Effector memory CD8-positive, alpha-beta T cell (primary cell): ENCODE measurements at regions not wholly inside any gene's neighbourhood (a gene's known extent, or its start where the extent isn't known, plus 50 kb on each side); places are given as distances from the start of the nearest gene placed in this dataset.

Source experiments
- ATAC-seq: fragments of 150-1000 bp; cut with Tn5 transposase; replicated peaks from 2 replicates; pipeline ENCODE4 v1.10.0; 2021; ENCODE audit warnings: mild to moderate bottlenecking, moderate library complexity
- DNase-seq, 3 experiments: peaks; one replicate each; pipeline ENCODE4 v3.0.0; 2021
- H3K27ac Mint-ChIP-seq, 2 donors: one replicate each; pipeline ENCODE4 v1.8.0; 2022; ENCODE audit warnings: mild to moderate bottlenecking in 2 of 2, mixed read lengths in 2 of 2, moderate library complexity in 2 of 2
- H3K27me3 Mint-ChIP-seq, 2 donors: one replicate each; pipeline ENCODE4 v1.8.0; 2022; ENCODE audit warnings: mixed read lengths in 2 of 2
- H3K36me3 Mint-ChIP-seq: one replicate; pipeline ENCODE4 v1.8.0; 2022; ENCODE audit warnings: mild to moderate bottlenecking, moderate library complexity, mixed read lengths; ENCODE audit not compliant: insufficient read depth
- H3K4me1 Mint-ChIP-seq, 2 donors: one replicate each; pipeline ENCODE4 v1.8.0; 2022; ENCODE audit warnings: low read depth in 2 of 2, mixed read lengths in 2 of 2
- H3K4me3 Mint-ChIP-seq, 2 donors: one replicate each; pipeline ENCODE4 v1.8.0; 2022; ENCODE audit warnings: mild to moderate bottlenecking in 2 of 2, mixed read lengths in 2 of 2, moderate library complexity in 2 of 2
- H3K9me3 Mint-ChIP-seq, 2 donors: one replicate each; pipeline ENCODE4 v1.8.0; 2022; ENCODE audit warnings: mixed read lengths in 2 of 2

GRCh38 chr6:150723345-150723658 lies 123.6 kb downstream of the PLEKHG1 start:
- peak overlapping the region in 1 of 2 donors; percentile 45 for H3K27ac Mint-ChIP-seq
- peaks cover 4% of the 10 kb centered on the region for H3K36me3 Mint-ChIP-seq
- H3K9me3 Mint-ChIP-seq: no peaks in the 10 kb centered on the region
- ATAC-seq (no peak), DNase-seq (no peak)
- no peaks in the 10 kb centered on the region for H3K27me3 Mint-ChIP-seq
- H3K4me3 Mint-ChIP-seq: no peak overlapping the region
- peaks cover 12% of the 10 kb centered on the region in 2 donors for H3K4me1 Mint-ChIP-seq

DNA sequence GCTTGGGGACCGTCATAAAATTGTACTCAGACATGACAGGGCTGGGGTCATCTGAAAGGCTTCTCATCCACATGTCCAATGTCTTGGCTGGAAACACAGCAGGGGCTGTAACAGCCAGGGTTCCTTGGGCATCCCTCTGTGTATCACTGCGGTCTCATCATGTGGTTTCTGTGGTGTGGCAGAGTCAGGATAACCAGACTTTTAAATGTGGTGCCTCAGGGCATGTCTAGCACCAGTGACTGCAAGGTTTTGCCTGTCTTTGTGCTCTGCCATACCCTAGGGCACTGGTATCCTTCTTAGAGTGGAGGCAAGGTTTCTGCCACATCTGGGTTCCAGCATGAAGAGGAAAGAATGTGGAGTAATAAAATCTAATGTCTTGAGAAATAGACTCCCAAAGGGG lies 124.2 kb downstream of the PLEKHG1 start:
- peaks cover 12% of the 10 kb centered on the region in 2 donors for H3K4me1 Mint-ChIP-seq
- DNase-seq (no peak), ATAC-seq (no peak)
- H3K9me3 Mint-ChIP-seq: no peaks in the 10 kb centered on the region
- H3K4me3 Mint-ChIP-seq: no peak overlapping the region
- peaks cover 4% of the 10 kb centered on the region for H3K36me3 Mint-ChIP-seq
- peak overlapping the region in 1 of 2 donors; percentile 45 for H3K27ac Mint-ChIP-seq
- H3K27me3 Mint-ChIP-seq: no peaks in the 10 kb centered on the region

DNA sequence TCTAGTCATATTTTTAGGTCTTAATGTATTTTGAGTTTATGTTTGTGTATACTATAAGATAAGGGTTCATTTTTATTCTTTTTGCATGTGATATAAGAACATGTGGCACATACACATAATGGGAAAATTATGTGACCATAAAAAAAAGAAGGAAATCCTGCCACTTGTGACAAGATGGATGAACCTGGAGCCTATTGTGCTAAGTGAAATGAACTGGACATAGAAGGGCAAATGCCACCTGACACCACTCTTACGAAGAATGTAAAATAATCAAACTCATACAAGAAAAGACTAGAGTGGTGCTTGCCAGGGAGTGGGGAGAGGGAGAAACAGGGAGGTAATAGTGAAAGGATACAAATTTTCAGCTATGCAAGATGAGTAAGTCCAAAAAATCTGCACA lies 126.1 kb downstream of the PLEKHG1 start:
- Mint-ChIP-seq H3K27ac (no peak overlapping the region), H3K36me3 (peaks cover 4% of the 10 kb centered on the region), H3K27me3 (no peaks in the 10 kb centered on the region), H3K4me1 (peaks cover 6 to 7% of the 10 kb centered on the region in 2 donors), H3K9me3 (no peaks in the 10 kb centered on the region), H3K4me3 (no peak overlapping the region)
- no peak for DNase-seq
- ATAC-seq: no peak

DNA sequence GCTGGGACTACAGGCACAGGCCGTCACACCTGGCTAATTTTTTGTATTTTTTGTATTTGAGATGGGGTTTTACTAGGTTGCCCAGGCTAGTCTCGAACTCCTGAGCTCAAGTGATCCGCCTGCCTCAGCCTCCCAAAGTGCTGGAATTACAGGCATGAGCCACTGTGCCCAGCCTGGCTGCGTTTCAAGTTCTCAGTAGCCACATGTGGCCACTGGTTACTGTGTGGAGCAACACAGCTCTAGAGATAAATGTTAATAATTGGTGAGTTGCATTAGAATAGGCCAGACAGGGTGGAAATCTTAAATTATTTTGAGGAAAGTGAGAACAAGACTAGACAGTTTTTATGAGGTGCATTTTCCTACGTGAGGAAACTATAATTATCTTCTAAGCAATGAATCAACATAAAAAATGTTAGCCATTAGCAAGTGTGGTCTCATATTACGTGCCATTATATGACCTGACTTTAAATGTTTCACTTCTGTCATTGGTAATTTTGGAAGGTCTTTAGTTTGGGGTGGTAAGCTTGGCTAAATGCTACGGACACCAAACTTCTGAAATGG lies 129.6 kb downstream of the PLEKHG1 start:
- H3K4me1 Mint-ChIP-seq: peaks cover 0 to 2% of the 10 kb centered on the region in 2 donors
- H3K4me3 Mint-ChIP-seq: no peak overlapping the region
- DNase-seq (no peak), ATAC-seq (no peak)
- H3K27ac Mint-ChIP-seq: no peak overlapping the region
- H3K9me3 Mint-ChIP-seq: no peaks in the 10 kb centered on the region
- H3K36me3 Mint-ChIP-seq: no peaks in the 10 kb centered on the region
- no peaks in the 10 kb centered on the region for H3K27me3 Mint-ChIP-seq

- no peaks in the 10 kb centered on the region for H3K9me3 Mint-ChIP-seq
- H3K4me3 Mint-ChIP-seq: no peak overlapping the region
- H3K27me3 Mint-ChIP-seq: no peaks in the 10 kb centered on the region
- H3K4me1 Mint-ChIP-seq: peaks cover 0 to 2% of the 10 kb centered on the region in 2 donors
- no peak for ATAC-seq
- no peak for DNase-seq
- no peak overlapping the region for H3K27ac Mint-ChIP-seq
- no peaks in the 10 kb centered on the region for H3K36me3 Mint-ChIP-seq
Measured at GRCh38 chr6:150730801-150731457, 131.2 kb downstream of the PLEKHG1 start.

DNA sequence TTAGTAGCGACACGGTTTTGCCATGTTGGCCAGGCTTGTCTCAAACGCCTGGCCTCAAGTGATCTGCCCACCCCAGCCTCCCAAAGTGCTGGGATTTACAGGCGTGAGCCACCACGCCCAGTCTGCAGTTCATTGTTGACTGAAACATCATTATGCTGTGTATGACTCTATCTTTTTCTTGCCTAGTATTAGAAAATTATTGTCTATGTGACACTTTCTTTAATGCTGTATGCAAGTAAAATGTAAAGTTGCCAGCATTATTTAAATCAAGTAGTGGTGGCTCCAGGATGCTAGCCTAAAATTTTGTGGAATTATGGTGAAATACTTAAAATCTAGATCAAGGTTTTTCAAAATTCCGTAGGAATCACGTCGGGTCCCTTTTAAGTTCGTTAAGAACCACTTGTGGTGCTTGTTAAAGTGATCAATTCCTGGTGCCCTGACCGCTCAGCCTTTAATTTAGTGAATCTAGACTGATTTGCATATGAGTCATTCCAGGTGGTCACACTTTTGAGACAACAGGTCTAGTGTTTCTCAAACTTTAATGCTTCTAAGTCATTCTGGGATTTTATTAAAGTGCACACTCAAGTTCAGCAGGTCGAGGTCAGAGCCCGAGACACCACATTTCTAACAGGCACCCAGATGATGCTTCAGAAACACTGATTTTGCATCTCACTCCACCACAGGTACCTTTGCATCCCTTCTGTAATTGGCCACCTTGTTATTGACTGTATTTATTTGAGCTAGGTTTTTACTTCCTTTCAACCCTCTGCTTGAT lies 132.6 kb upstream of the MTHFD1L start:
- DNase-seq: no peak
- Mint-ChIP-seq H3K4me1 (peaks cover 0 to 2% of the 10 kb centered on the region in 2 donors), H3K27ac (no peak overlapping the region), H3K9me3 (no peaks in the 10 kb centered on the region), H3K36me3 (no peaks in the 10 kb centered on the region), H3K27me3 (no peaks in the 10 kb centered on the region), H3K4me3 (no peak overlapping the region)
- no peak for ATAC-seq

DNA sequence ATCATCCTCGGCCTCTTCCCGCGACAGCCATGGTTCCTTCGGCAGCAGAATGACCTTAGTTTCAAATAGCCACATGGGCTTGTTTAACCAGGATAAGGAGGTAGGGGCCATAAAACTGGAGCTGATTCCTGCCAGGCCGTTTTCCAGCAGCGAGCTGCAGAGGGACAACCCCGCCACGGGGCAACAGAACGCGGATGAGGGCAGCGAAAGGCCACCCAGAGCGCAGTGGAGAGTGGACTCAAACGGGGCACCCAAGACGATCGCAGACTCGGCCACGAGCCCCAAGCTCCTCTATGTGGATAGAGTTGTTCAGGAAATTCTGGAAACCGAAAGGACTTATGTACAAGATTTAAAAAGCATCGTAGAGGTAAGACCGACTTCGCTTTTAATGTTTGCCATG lies 131.8 kb upstream of the MTHFD1L start:
- Mint-ChIP-seq H3K36me3 (no peaks in the 10 kb centered on the region), H3K27me3 (no peaks in the 10 kb centered on the region), H3K27ac (no peak overlapping the region), H3K9me3 (no peaks in the 10 kb centered on the region), H3K4me1 (peaks cover 0 to 2% of the 10 kb centered on the region in 2 donors), H3K4me3 (no peak overlapping the region)
- ATAC-seq: no peak
- DNase-seq: no peak

DNA sequence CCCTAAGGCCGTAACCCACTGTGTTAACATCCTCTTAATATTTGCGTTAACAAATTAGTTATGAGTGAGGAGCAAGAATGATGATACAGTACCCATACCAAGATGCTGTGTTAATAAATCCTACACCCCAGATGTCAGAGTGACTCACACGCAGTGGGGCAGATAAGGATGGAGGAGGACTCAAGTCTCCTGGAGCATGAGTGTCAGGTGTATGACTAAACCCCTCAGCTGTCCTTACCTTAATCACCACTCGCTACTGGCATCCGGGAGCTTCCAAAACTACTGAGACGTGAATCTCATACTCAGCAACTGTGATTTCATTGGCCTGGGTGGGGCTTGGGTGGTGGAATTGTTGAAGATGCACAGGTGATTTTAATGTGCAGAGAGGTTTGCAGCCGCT lies 131.3 kb upstream of the MTHFD1L start:
- Mint-ChIP-seq H3K4me1 (peaks cover 0 to 2% of the 10 kb centered on the region in 2 donors), H3K9me3 (no peaks in the 10 kb centered on the region), H3K27me3 (no peaks in the 10 kb centered on the region), H3K27ac (no peak overlapping the region), H3K36me3 (no peaks in the 10 kb centered on the region), H3K4me3 (no peak overlapping the region)
- DNase-seq: no peak
- ATAC-seq: no peak

DNA sequence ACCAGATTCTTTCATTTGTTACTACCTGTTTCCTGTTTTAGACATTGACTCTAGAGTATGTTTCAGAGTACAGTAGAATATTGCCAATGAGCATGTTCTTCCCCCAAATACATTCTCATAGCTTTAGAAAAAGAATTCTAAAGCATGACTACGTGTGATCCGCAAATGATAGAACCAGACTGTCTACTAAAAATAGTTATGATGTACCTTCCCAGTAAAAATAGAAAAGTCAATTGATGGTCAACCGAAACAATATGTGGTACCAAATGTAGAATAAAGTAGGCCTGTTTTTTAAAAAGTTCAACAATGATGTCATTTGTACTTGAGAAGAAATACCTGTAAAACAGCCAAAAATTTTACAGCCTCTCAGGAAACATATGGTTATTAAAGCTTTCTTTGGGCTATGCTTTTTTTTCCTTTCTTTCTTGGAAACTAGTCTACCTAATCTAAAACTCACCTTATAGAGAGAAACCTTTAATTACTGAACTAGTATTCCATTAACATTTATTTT lies 130.1 kb upstream of the MTHFD1L start:
- Mint-ChIP-seq H3K4me1 (peaks cover 0 to 2% of the 10 kb centered on the region in 2 donors), H3K9me3 (no peaks in the 10 kb centered on the region), H3K4me3 (no peak overlapping the region), H3K27me3 (no peaks in the 10 kb centered on the region), H3K36me3 (no peaks in the 10 kb centered on the region), H3K27ac (no peak overlapping the region)
- DNase-seq (no peak), ATAC-seq (no peak)

DNA sequence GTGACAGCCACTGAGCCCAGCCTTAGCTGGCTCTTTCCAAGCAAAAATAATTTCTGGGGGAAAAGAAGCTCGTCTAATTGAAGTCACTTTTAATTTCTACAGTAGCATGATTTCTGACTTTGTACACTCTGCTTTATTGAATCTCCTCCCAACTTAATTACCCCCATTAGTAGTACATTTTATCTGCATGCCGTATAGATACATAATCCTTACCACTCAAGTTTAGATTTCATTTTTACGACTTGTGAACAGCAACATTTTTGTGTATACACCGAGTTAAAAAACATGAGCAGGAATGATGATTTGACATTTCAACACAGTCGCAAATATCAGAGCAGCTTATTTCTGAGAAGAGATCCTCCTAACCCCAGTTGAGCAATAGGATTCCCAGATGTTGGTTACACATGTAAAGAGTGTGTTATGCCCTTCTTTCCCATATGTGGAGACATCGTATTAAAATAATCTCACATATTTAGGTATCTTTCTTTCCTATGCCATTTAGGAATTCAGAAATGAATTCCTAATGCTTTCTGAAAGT lies 127.3 kb upstream of the MTHFD1L start:
- Mint-ChIP-seq H3K27ac (no peak overlapping the region), H3K27me3 (peaks cover 0 to 5% of the 10 kb centered on the region in 2 donors), H3K36me3 (no peaks in the 10 kb centered on the region), H3K9me3 (no peaks in the 10 kb centered on the region), H3K4me1 (peaks cover 3 to 4% of the 10 kb centered on the region in 2 donors), H3K4me3 (no peak overlapping the region)
- no peak for ATAC-seq
- no peak for DNase-seq

- no peaks in the 10 kb centered on the region for H3K9me3 Mint-ChIP-seq
- DNase-seq: no peak
- peaks cover 3 to 4% of the 10 kb centered on the region in 2 donors for H3K4me1 Mint-ChIP-seq
- peaks cover 0 to 5% of the 10 kb centered on the region in 2 donors for H3K27me3 Mint-ChIP-seq
- no peak for ATAC-seq
- H3K27ac Mint-ChIP-seq: no peak overlapping the region
- H3K36me3 Mint-ChIP-seq: no peaks in the 10 kb centered on the region
- no peak overlapping the region for H3K4me3 Mint-ChIP-seq
Measured at GRCh38 chr6:150739711-150740349, 125.7 kb upstream of the MTHFD1L start.

GRCh38 chr6:150740453-150740852 lies 125.0 kb upstream of the MTHFD1L start:
- no peak overlapping the region for H3K4me3 Mint-ChIP-seq
- peaks cover 0 to 5% of the 10 kb centered on the region in 2 donors for H3K27me3 Mint-ChIP-seq
- H3K27ac Mint-ChIP-seq: no peak overlapping the region
- H3K36me3 Mint-ChIP-seq: no peaks in the 10 kb centered on the region
- no peaks in the 10 kb centered on the region for H3K9me3 Mint-ChIP-seq
- DNase-seq (no peak), ATAC-seq (no peak)
- H3K4me1 Mint-ChIP-seq: peaks cover 3 to 4% of the 10 kb centered on the region in 2 donors

DNA sequence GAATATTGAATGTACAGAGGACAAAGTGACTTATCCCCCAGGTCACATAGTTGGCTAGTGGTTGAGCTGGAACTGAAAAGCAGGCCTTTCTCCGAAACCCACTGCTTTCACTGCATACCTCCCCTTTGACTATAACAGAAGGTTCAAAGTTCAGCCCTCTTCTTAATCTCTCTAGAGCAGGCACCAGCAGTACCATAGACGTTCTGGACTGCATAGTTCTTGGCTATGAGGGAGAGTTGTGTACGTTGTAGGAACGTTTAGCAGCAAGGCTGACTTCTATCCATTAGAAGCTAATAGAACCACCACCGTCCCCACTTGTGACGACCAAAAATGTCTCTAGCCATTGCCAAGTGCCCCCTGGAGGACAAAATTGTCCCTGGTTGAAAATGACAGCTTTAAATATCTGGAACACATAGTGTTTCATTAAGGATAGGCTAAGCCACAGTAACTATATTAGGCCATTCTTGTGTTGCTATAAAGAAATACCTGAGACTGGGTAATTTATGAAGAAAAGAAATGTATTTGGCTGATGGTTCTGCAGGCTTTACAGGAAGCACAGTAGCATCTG lies 123.8 kb upstream of the MTHFD1L start:
- H3K27ac Mint-ChIP-seq: no peak overlapping the region
- H3K27me3 Mint-ChIP-seq: peaks cover 0 to 5% of the 10 kb centered on the region in 2 donors
- DNase-seq: peak; percentile 6 to 36 (median 20)
- no peak for ATAC-seq
- H3K4me1 Mint-ChIP-seq: peaks cover 5 to 9% of the 10 kb centered on the region in 2 donors
- H3K9me3 Mint-ChIP-seq: no peaks in the 10 kb centered on the region
- H3K4me3 Mint-ChIP-seq: no peak overlapping the region
- H3K36me3 Mint-ChIP-seq: no peaks in the 10 kb centered on the region
